GM23338 (cell line): ENCODE measurements at regions not wholly inside any gene's neighbourhood (a gene's known extent, or its start where the extent isn't known, plus 50 kb on each side); places are given as distances from the start of the nearest gene placed in this dataset.

Source experiments
- ATAC-seq: fragments of 200-7000 bp; cut with Tn5 transposase; 3 replicates; pipeline ENCODE4 v1.9.1; 2020
- DNase-seq: peaks from one replicate; pipeline ENCODE4 v3.0.0-alpha.2; 2015; ENCODE audit warnings: low spot score
- H2AFZ ChIP-seq: fragments of 200-600 bp; sonication (generic); 2 replicates; pipeline ENCODE4 v1.8.0; 2016; ENCODE audit warnings: antibody characterized with exemption, mild to moderate bottlenecking, moderate library complexity
- H3F3A ChIP-seq: fragments of 200-600 bp; sonication (generic); replicated peaks from 2 replicates; pipeline ENCODE4 v1.8.0; 2017; ENCODE audit warnings: antibody characterized with exemption, mixed run types, low read depth
- H3K27ac ChIP-seq: fragments of 200-600 bp; sonication (generic); 2 replicates; pipeline ENCODE4 v1.6.1; 2016; ENCODE audit warnings: low read depth
- H3K27me3 ChIP-seq: fragments of 200-600 bp; sonication (generic); 2 replicates; pipeline ENCODE4 v1.8.0; 2016; ENCODE audit warnings: mild to moderate bottlenecking, mixed run types, moderate library complexity; ENCODE audit not compliant: insufficient read depth
- H3K36me3 ChIP-seq: fragments of 200-600 bp; sonication (generic); 2 replicates; pipeline ENCODE4 v1.8.0; 2016; ENCODE audit warnings: mild to moderate bottlenecking; ENCODE audit not compliant: insufficient read depth
- H3K4me1 ChIP-seq: fragments of 200-600 bp; sonication (generic); 2 replicates; pipeline ENCODE4 v1.8.0; 2016; ENCODE audit warnings: mild to moderate bottlenecking, moderate library complexity; ENCODE audit not compliant: insufficient read depth
- H3K4me2 ChIP-seq: fragments of 200-600 bp; sonication (generic); 2 replicates; pipeline ENCODE4 v1.7.1; 2017; ENCODE audit warnings: mixed run types
- H3K4me3 ChIP-seq: fragments of 200-600 bp; sonication (generic); 2 replicates; pipeline ENCODE4 v1.6.1; 2016; ENCODE audit warnings: mixed run types
- H3K79me2 ChIP-seq: fragments of 200-600 bp; sonication (generic); replicated peaks from 2 replicates; pipeline ENCODE4 v1.8.0; 2017; ENCODE audit warnings: mild to moderate bottlenecking; ENCODE audit not compliant: insufficient read depth
- H3K9me2 ChIP-seq: fragments of 200-600 bp; sonication (generic); 2 replicates; pipeline ENCODE4 v1.8.0; 2017; ENCODE audit not compliant: insufficient read depth
- H4K20me1 ChIP-seq: fragments of 200-600 bp; sonication (generic); replicated peaks from 2 replicates; pipeline ENCODE4 v1.8.0; 2017; ENCODE audit warnings: mild to moderate bottlenecking; ENCODE audit not compliant: insufficient read depth
- H3K27ac Mint-ChIP-seq: 2 replicates; pipeline ENCODE4 v1.8.0; 2020; ENCODE audit warnings: inconsistent platforms, mild to moderate bottlenecking, moderate library complexity, mixed read lengths
- H3K27me3 Mint-ChIP-seq: 3 replicates; pipeline ENCODE4 v1.8.0; 2022; ENCODE audit warnings: low read depth, mild to moderate bottlenecking, moderate library complexity, mixed read lengths, inconsistent platforms; ENCODE audit not compliant: insufficient read depth, poor library complexity
- H3K36me3 Mint-ChIP-seq: 3 replicates; pipeline ENCODE4 v1.8.0; 2021; ENCODE audit warnings: low read depth, mild to moderate bottlenecking, inconsistent platforms, moderate library complexity, mixed read lengths
- H3K4me1 Mint-ChIP-seq: 3 replicates; pipeline ENCODE4 v1.8.0; 2020; ENCODE audit warnings: mild to moderate bottlenecking, inconsistent platforms, mixed read lengths
- H3K4me3 Mint-ChIP-seq: 3 replicates; pipeline ENCODE4 v1.8.0; 2021; ENCODE audit warnings: moderate library complexity, mild to moderate bottlenecking, inconsistent platforms, mixed read lengths
- H3K9me3 Mint-ChIP-seq: 3 replicates; pipeline ENCODE4 v1.8.0; 2020; ENCODE audit warnings: moderate library complexity, mild to moderate bottlenecking, inconsistent platforms, mixed read lengths
- CREB1 ChIP-seq: fragments of 250-450 bp; sonication (Bioruptor Pico); IDR thresholded peaks from 2 replicates; pipeline ENCODE4 v1.5.0; 2020; ENCODE audit warnings: low read depth, mild to moderate bottlenecking, moderate library complexity
- ETS1 ChIP-seq: IDR thresholded peaks from 2 replicates; pipeline ENCODE4 v1.6.1; 2016; ENCODE audit warnings: antibody characterized with exemption
- EZH2phosphoT487 ChIP-seq: fragments of 200-600 bp; sonication (generic); IDR thresholded peaks from one replicate; pipeline ENCODE4 v1.8.1; 2018; ENCODE audit warnings: antibody characterized with exemption; ENCODE audit not compliant: unreplicated experiment
- JUNB ChIP-seq: IDR thresholded peaks from one replicate; pipeline ENCODE4 v1.6.1; 2016; ENCODE audit warnings: antibody characterized with exemption; ENCODE audit not compliant: unreplicated experiment
- NANOG ChIP-seq: IDR thresholded peaks from 2 replicates; pipeline ENCODE4 v1.6.1; 2016; ENCODE audit warnings: antibody characterized with exemption, borderline replicate concordance
- POLR2AphosphoS5 ChIP-seq: IDR thresholded peaks from 2 replicates; pipeline ENCODE4 v1.6.1; 2016; ENCODE audit warnings: antibody characterized with exemption, low read depth
- REST ChIP-seq: IDR thresholded peaks from one replicate; pipeline ENCODE4 v1.6.1; 2018; ENCODE audit warnings: antibody characterized with exemption; ENCODE audit not compliant: unreplicated experiment
- STAT1 ChIP-seq: IDR thresholded peaks from one replicate; pipeline ENCODE4 v1.6.1; 2016; ENCODE audit warnings: antibody characterized with exemption; ENCODE audit not compliant: unreplicated experiment
- ZNF114 ChIP-seq: fragments of 250-450 bp; sonication (Bioruptor Pico); IDR thresholded peaks from 2 replicates; pipeline ENCODE4 v1.5.0; 2020; ENCODE audit warnings: mild to moderate bottlenecking, moderate library complexity
- ZNF331 ChIP-seq: fragments of 250-450 bp; sonication (Bioruptor Pico); IDR thresholded peaks from 2 replicates; pipeline ENCODE4 v1.5.0; 2020; ENCODE audit warnings: low read depth, mild to moderate bottlenecking, moderate library complexity
- ZNF462 ChIP-seq: fragments of 250-450 bp; sonication (Bioruptor Pico); IDR thresholded peaks from 2 replicates; pipeline ENCODE4 v1.5.0; 2020; ENCODE audit warnings: mild to moderate bottlenecking, moderate library complexity
- TF ChIP-seq, protein P1 (sequence below), 2 experiments: fragments of 200-600 bp in 1 of 2; sonication (generic) in 1 of 2; conservative IDR thresholded peaks; 2 replicates each; pipeline versions ENCODE4 v1.5.1 to v1.6.1; 2016 to 2017; ENCODE audit warnings: antibody characterized with exemption in 2 of 2, low read depth in 2 of 2, mild to moderate bottlenecking in 2 of 2, moderate library complexity in 1 of 2

DNA sequence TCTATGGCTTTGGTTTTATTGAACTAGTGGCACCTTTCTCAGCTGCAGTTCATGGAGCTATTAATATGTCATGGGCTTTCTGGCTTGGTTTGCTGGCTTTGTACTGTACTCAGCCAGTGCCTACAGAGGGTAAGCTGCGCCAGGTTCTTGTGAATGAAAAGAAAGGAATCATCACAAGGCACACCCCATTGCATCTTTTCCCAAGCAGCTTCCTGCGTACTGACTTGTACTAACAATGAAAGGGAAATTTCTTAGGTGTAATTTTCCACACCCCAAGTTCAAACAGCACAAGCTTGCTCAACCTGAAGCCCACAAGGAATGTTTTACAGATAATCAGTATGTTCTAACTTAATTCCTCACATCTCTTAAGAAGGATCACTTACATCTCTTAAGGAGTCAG, 78.0 kb upstream of the TNFSF18 start:
- Histone ChIP-seq H4K20me1 (no peaks in the 10 kb centered on the region), H3K27ac (no peak overlapping the region), H3K79me2 (no peaks in the 10 kb centered on the region), H3K9me2 (peaks cover 13% of the 10 kb centered on the region), H3F3A (no peaks in the 10 kb centered on the region), H3K4me2 (no peak overlapping the region), H3K27me3 (no peaks in the 10 kb centered on the region), H3K4me3 (no peak overlapping the region), H2AFZ (no peak overlapping the region), H3K36me3 (no peaks in the 10 kb centered on the region), H3K4me1 (0 out of 2 replicates have a peak, but pooled peaks cover 2% of the 10 kb centered on the region)
- H3K27me3 Mint-ChIP-seq: peaks cover 4% of the 10 kb centered on the region
- no peak overlapping the region for H3K27ac Mint-ChIP-seq
- H3K36me3 Mint-ChIP-seq: no peaks in the 10 kb centered on the region
- H3K4me1 Mint-ChIP-seq: peaks cover 12% of the 10 kb centered on the region
- no peaks in the 10 kb centered on the region for H3K9me3 Mint-ChIP-seq
- ATAC-seq (no peak), DNase-seq (no peak)
- TF ChIP-seq POLR2AphosphoS5 (no peak), NANOG (no peak), EZH2phosphoT487 (no peak), STAT1 (no peak), JUNB (no peak), ZNF114 (CRISPR knock-in tag) (no peak), ZNF331 (CRISPR knock-in tag) (no peak), CREB1 (no peak), ETS1 (no peak), ZNF462 (CRISPR knock-in tag) (no peak), REST (no peak)
- TF ChIP-seq, protein P1, sequence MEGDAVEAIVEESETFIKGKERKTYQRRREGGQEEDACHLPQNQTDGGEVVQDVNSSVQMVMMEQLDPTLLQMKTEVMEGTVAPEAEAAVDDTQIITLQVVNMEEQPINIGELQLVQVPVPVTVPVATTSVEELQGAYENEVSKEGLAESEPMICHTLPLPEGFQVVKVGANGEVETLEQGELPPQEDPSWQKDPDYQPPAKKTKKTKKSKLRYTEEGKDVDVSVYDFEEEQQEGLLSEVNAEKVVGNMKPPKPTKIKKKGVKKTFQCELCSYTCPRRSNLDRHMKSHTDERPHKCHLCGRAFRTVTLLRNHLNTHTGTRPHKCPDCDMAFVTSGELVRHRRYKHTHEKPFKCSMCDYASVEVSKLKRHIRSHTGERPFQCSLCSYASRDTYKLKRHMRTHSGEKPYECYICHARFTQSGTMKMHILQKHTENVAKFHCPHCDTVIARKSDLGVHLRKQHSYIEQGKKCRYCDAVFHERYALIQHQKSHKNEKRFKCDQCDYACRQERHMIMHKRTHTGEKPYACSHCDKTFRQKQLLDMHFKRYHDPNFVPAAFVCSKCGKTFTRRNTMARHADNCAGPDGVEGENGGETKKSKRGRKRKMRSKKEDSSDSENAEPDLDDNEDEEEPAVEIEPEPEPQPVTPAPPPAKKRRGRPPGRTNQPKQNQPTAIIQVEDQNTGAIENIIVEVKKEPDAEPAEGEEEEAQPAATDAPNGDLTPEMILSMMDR (conservative IDR thresholded peaks at IDR 0.05; ENCODE audit: low read depth in 2 of 2): no peak
- H3K4me3 Mint-ChIP-seq: no peak overlapping the region
